KMS-11 (cell line): ENCODE measurements at regions not wholly inside any gene's neighbourhood (a gene's known extent, or its start where the extent isn't known, plus 50 kb on each side); places are given as distances from the start of the nearest gene placed in this dataset.

Source experiments
- H2AFZ ChIP-seq: fragments of 200-600 bp; sonication (generic); 2 replicates; pipeline ENCODE4 v1.6.1; 2016; ENCODE audit warnings: antibody characterized with exemption, mixed run types, low read depth
- H3K27ac ChIP-seq: fragments of 200-600 bp; sonication (generic); 2 replicates; pipeline ENCODE4 v1.6.1; 2016; ENCODE audit warnings: mild to moderate bottlenecking, mixed run types
- H3K27me3 ChIP-seq: fragments of 200-600 bp; sonication (generic); 2 replicates; pipeline ENCODE4 v1.6.1; 2017; ENCODE audit warnings: mild to moderate bottlenecking, low read depth, mixed run types, moderate library complexity; ENCODE audit not compliant: insufficient read depth
- H3K36me3 ChIP-seq: fragments of 200-600 bp; sonication (generic); 2 replicates; pipeline ENCODE4 v1.6.1; 2017; ENCODE audit warnings: mild to moderate bottlenecking, mixed run types; ENCODE audit not compliant: insufficient read depth
- H3K4me1 ChIP-seq: fragments of 200-600 bp; sonication (generic); 2 replicates; pipeline ENCODE4 v1.6.1; 2016; ENCODE audit warnings: mild to moderate bottlenecking, low read depth, mixed run types; ENCODE audit not compliant: poor library complexity, severe bottlenecking
- H3K4me2 ChIP-seq: fragments of 200-600 bp; sonication (generic); 2 replicates; pipeline ENCODE4 v1.7.0; 2016; ENCODE audit warnings: mild to moderate bottlenecking, mixed run types
- H3K4me3 ChIP-seq: fragments of 200-600 bp; sonication (generic); IDR thresholded peaks from 2 replicates; pipeline ENCODE4 v1.6.1; 2017; ENCODE audit warnings: low read depth, low read length, mixed read lengths; ENCODE audit not compliant: insufficient read depth
- H3K79me2 ChIP-seq: fragments of 200-600 bp; sonication (generic); 2 replicates; pipeline ENCODE4 v1.6.1; 2016; ENCODE audit warnings: low read depth, mixed run types; ENCODE audit not compliant: insufficient read depth
- H3K9ac ChIP-seq: fragments of 200-600 bp; sonication (generic); 2 replicates; pipeline ENCODE4 v1.6.1; 2016; ENCODE audit warnings: mild to moderate bottlenecking, mixed run types
- H4K20me1 ChIP-seq: fragments of 200-600 bp; sonication (generic); 2 replicates; pipeline ENCODE4 v1.6.1; 2016; ENCODE audit warnings: mild to moderate bottlenecking, mixed run types; ENCODE audit not compliant: insufficient read depth
- TF ChIP-seq, protein P1 (sequence below): fragments of 200-600 bp; sonication (generic); conservative IDR thresholded peaks from 2 replicates; pipeline ENCODE4 v1.6.1; 2017; ENCODE audit warnings: low read depth, mild to moderate bottlenecking, antibody characterized with exemption, low read length, moderate library complexity, mixed read lengths

GRCh38 chr9:28249424-28249823 is 676.1 kb upstream of the C9orf72 start:
- no peak overlapping the region for H3K4me3 ChIP-seq
- H3K9ac ChIP-seq: no peak overlapping the region

DNA sequence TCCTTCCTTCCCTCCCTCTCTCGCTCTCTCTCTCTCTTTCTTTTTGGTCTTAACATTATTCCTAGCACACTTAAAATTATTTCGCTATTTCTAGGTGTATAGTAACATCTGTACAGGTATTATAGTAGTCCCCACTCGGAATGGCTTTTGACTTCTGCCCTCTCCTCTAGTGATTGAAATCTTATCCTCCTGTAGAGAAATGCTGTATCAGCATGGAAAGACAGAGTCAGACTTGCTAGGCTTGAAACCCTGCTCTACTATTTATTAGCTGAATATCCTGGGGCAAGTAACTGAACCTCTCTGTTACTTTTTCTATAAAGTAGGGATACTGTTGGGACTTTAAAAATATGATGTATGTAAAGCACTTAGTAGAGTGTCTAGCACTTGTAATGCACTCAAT is 681.9 kb upstream of the C9orf72 start:
- no peak overlapping the region for H3K9ac ChIP-seq
- H3K36me3 ChIP-seq: no peaks in the 10 kb centered on the region
- H3K27me3 ChIP-seq: no peaks in the 10 kb centered on the region
- H3K4me1 ChIP-seq: no peaks in the 10 kb centered on the region
- no peak overlapping the region for H2AFZ ChIP-seq
- TF ChIP-seq, protein P1, sequence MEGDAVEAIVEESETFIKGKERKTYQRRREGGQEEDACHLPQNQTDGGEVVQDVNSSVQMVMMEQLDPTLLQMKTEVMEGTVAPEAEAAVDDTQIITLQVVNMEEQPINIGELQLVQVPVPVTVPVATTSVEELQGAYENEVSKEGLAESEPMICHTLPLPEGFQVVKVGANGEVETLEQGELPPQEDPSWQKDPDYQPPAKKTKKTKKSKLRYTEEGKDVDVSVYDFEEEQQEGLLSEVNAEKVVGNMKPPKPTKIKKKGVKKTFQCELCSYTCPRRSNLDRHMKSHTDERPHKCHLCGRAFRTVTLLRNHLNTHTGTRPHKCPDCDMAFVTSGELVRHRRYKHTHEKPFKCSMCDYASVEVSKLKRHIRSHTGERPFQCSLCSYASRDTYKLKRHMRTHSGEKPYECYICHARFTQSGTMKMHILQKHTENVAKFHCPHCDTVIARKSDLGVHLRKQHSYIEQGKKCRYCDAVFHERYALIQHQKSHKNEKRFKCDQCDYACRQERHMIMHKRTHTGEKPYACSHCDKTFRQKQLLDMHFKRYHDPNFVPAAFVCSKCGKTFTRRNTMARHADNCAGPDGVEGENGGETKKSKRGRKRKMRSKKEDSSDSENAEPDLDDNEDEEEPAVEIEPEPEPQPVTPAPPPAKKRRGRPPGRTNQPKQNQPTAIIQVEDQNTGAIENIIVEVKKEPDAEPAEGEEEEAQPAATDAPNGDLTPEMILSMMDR: no peak
- no peak overlapping the region for H3K27ac ChIP-seq
- H3K4me3 ChIP-seq: no peak overlapping the region
- no peaks in the 10 kb centered on the region for H3K79me2 ChIP-seq
- H4K20me1 ChIP-seq: no peaks in the 10 kb centered on the region
- H3K4me2 ChIP-seq: no peak overlapping the region

More at GRCh38 chr9:28249424-28249823, 676.1 kb upstream of the C9orf72 start:
- Histone ChIP-seq H3K36me3 (no peaks in the 10 kb centered on the region), H4K20me1 (no peaks in the 10 kb centered on the region), H3K4me1 (no peaks in the 10 kb centered on the region), H3K79me2 (no peaks in the 10 kb centered on the region), H3K27ac (no peak overlapping the region), H3K27me3 (no peaks in the 10 kb centered on the region), H3K4me2 (no peak overlapping the region), H2AFZ (no peak overlapping the region)
- TF ChIP-seq, protein P1: no peak

DNA sequence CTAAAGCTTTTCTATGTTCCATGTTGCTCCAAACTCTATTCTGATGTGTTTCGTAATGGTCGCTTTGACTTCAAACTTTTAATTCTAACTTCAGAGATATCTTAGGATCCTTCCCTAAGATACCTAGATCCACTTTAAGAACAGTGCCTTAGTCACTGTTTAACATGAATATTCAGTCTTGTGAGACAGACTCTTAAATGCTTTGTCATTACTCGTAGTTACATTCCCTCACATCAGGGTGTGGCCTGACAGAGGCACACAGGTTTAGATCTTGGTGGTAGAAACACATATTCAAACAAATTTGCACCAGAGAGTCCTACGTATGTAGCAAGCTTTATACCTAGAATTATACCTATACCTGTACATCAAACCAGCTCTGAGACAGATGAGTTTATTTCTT is 687.0 kb upstream of the C9orf72 start:
- no peak overlapping the region for H3K4me3 ChIP-seq
- H3K79me2 ChIP-seq: no peaks in the 10 kb centered on the region
- no peak overlapping the region for H2AFZ ChIP-seq
- no peaks in the 10 kb centered on the region for H3K27me3 ChIP-seq
- H3K9ac ChIP-seq: no peak overlapping the region
- H3K4me1 ChIP-seq: no peaks in the 10 kb centered on the region
- no peaks in the 10 kb centered on the region for H3K36me3 ChIP-seq
- TF ChIP-seq, protein P1: no peak
- H3K27ac ChIP-seq: no peak overlapping the region
- H3K4me2 ChIP-seq: no peak overlapping the region
- H4K20me1 ChIP-seq: no peaks in the 10 kb centered on the region

- TF ChIP-seq, protein P1: no peak
- Histone ChIP-seq H2AFZ (no peak overlapping the region), H3K4me1 (no peaks in the 10 kb centered on the region), H3K27me3 (no peaks in the 10 kb centered on the region), H3K4me3 (no peak overlapping the region), H3K36me3 (no peaks in the 10 kb centered on the region), H3K79me2 (no peaks in the 10 kb centered on the region), H3K4me2 (no peak overlapping the region), H3K27ac (no peak overlapping the region), H4K20me1 (no peaks in the 10 kb centered on the region), H3K9ac (no peak overlapping the region)
These were observed 691.1 kb upstream of the C9orf72 start for GRCh38 chr9:28264368-28264767.
